H54 (cell line): ENCODE measurements at regions not wholly inside any gene's neighbourhood (a gene's known extent, or its start where the extent isn't known, plus 50 kb on each side); places are given as distances from the start of the nearest gene placed in this dataset.

ENCODE experiments used
- DNase-seq: peaks from one replicate; pipeline ENCODE4 v3.0.0; 2011; ENCODE audit warnings: low spot score, mixed read lengths; ENCODE audit not compliant: insufficient read length
- FAIRE-seq: peaks from 3 replicates; lab custom pipeline; 2011; peaks lifted over from hg19 to GRCh38; lab: Jason Lieb, UNC
- POLR2A ChIP-seq: IDR thresholded peaks from 2 replicates; pipeline ENCODE4 v1.6.1; 2011; ENCODE audit warnings: low read depth, mild to moderate bottlenecking, low read length

DNA sequence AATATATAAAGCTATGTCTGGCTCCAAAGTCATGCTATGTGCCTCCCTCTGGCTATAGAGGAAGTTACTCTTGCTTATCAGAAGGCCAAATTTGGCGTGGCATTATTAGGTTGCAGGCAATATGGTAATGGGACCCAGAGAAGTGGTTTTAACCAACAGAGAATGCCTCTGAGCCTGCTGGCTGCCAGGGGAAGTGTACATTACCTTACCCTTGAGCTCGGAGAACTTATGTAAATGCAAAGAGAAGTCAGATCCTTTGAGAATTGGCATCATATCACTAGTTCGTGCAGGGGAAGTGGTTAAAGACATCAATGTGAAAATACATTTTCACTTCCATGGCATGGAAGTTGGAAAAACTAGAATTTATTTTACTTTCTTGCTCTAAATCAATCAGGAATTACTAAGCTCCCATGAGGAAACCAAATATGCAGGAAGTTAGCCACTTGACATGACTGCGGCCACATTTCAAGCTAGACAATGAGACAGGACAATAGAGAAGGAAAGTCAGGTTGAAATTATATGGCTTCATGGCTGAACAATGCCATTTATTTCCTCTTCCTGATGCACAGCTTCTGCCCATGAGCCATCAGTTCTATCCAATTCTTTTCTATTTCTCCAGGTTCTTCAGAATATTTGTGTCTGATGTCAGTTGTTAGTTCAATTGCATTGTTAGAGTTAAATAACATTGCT, 134.0 kb upstream of the PHACTR1 start:
- DNase-seq: no peak
- FAIRE-seq: no peak
- no peak for TF ChIP-seq POLR2A

DNA sequence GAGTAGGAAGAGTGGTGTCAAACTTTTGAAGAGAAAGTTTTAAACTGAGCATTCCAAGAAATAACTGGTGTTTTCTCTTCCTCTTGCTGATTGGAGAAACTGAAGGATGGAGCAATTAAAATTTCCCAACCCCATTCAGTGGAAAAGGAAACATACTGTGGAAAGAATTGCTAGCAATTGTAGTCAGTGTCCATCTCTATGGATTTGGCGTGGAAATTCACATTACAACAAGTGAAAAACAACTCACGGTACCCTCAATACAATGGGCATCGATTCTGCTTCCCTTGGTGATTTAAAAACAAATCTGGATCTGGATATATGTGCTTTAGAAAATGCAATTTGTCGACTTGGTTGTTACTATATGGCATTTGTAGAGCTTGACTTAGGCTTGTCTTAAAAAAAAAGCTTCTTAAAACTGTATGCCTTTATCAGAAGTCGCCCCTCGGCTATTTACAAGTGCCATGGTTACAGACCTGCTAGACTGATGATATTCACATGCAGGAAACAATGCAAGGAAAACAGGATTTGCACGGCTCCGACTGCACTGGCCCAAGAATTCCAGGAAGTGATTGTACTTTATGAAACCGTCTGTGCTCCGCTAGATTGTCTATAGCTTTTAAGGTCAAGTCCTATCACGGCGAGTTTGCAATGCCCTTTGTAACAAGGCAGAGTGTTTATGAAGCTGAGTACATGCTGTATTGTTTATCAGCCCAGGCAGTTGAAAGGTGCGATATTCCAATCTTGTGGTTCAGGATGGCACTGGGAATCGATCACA, 131.7 kb upstream of the PHACTR1 start:
- no peak for DNase-seq
- peak; percentile 41 for FAIRE-seq
- no peak for TF ChIP-seq POLR2A

DNA sequence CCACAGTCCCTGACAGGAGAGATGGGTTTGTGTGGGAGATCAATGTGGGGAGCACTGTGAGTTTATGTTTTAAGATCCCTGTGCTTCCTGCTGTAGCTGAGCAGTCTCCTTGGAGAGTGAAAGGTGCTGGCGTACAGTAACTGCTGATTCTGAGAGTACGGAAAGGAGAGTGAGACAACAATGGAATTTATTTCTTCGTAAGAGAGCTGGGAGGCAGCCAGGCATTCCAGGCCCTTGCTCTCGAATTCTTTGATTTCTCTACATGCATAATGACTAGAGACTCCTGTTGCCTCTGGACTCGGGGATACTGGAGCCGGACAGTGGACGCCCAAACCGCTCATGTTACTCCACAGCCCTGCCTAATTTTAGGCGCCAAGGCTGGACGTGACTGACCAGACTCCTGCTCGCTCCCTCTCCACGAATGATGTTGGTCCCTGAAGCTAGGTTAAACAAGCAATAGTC, 131.0 kb upstream of the PHACTR1 start:
- no peak for DNase-seq
- peak; percentile 38 for FAIRE-seq
- TF ChIP-seq POLR2A: no peak

DNA sequence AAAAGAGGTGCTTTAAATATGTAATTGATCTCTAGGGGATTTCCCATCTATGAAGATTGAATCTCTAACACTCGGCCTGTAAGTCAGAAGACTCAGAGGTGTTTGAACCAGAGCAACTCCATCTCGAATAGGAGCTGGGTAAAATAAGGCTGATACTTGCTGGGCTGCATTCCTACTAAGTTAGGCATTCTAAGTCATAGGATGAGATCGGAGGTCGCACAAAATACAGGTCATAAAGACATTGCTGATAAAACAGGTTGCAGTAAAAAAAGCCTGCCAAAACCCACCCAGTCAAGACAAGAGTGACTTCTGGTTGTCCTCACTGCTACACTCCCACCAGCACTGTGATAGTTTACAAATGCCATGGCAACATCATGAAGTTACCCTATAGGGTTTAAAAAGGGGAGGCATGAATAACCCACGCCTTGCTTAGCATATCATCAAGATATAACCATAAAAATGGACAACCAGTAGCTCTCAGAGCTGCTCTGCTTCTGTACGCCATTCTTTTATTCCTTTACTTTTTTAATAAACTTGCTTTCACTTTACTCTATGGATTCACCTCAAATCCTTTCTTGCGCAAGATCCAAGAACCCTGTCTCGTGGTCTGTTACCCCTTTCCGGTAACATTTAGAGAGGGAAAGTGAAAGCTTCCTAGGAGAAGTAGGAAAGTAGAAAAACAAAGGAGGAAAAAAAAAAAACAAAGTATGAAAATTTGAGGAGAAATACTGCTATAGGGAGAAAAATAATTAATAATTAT, 129.7 kb upstream of the PHACTR1 start:
- FAIRE-seq: no peak
- TF ChIP-seq POLR2A: no peak
- no peak for DNase-seq

DNA sequence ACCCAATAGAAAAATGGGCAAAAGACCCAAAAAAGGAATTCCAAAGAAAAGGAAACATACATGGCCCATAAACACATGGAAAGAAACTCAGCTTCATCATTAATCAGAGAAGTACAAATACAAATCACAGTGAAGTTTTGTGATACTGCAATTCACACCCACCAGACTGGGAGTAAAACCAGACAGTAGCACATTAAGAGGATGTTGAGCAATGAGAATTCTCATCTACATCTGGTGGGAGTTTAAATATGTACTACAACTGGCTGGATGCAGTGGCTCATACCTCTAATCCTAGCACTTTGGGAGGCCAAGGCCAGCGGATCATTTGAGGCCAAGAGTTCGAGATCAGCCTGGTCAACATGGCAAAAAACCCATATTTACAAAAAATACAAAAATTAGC, 125.7 kb upstream of the PHACTR1 start:
- DNase-seq (no peak), FAIRE-seq (no peak)
- no peak for TF ChIP-seq POLR2A

DNA sequence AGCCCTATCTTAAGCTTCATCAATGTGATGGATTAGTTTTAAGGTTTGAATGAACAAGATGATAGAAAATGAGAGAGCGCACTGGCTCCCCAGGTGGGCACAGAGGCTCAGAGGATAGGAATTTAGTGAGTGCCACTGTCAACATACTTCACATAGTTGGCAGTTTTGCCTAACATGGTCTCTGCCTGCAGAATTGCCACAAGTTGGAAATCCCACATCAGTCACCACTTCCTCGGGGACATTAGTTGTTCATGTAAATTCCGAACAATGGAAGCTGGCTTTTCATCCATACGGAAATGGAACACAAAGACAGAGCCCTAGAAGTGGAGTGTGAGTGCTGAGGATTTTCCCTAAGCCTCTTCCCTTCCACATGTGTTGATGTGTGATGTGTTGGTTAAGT, 123.9 kb upstream of the PHACTR1 start:
- no peak for TF ChIP-seq POLR2A
- FAIRE-seq (peak; percentile 97), DNase-seq (peak; percentile 24)

DNA sequence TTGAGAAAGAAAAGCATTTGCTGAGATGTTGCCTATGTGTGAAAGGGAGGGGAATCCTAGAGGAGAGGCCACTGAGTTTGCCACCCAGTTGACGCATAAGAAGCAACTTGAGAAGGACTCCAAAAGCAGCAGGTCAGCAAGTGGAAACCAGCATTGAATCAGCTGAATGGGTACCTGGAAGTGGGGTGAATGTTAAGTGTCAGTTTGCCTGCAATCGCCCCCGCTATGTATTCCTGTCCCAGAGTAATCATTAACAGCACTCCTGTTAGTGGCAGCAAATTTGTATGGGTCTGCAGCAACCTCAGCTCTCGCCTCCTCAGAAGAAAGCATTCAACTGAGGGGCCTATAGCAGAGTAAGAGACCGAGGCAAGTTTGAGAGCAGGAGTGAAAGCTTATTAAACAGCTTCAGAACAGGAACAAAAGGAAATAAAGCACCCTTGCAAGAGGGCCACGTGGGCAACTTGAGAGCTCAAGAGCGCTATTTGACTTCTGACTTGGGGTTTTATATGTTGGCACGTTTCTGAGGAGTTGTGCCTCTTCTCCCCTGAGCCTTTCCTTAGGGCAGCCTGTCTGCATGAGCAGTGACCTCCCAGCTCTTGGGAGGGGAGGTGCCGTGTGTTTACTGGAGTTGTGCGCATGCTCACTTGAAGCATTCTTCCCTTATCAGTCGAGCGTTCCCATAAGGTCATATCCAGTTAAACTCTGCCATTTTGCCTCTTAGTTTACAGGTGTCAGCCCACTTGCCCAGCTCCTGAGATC, 122.6 kb upstream of the PHACTR1 start:
- FAIRE-seq (no peak), DNase-seq (no peak)
- no peak for TF ChIP-seq POLR2A

DNA sequence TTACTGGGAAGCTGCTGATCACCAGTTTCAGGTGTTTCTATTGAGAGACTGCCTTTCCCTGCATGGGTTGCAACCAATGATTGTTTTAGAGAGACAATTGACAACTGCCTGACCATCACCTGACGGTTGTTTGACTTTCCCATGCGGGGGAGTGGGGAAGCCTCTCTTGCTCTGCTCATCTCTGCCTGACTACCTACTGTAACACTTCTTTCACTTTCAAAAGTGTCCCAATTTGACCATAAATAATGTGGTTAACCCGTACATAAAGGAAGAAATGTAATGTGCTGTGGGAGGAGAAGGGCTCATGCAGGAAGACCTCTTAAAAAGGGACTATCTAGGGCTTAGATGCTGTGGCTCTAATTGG, 122.1 kb upstream of the PHACTR1 start:
- FAIRE-seq (no peak), DNase-seq (no peak)
- TF ChIP-seq POLR2A: no peak

DNA sequence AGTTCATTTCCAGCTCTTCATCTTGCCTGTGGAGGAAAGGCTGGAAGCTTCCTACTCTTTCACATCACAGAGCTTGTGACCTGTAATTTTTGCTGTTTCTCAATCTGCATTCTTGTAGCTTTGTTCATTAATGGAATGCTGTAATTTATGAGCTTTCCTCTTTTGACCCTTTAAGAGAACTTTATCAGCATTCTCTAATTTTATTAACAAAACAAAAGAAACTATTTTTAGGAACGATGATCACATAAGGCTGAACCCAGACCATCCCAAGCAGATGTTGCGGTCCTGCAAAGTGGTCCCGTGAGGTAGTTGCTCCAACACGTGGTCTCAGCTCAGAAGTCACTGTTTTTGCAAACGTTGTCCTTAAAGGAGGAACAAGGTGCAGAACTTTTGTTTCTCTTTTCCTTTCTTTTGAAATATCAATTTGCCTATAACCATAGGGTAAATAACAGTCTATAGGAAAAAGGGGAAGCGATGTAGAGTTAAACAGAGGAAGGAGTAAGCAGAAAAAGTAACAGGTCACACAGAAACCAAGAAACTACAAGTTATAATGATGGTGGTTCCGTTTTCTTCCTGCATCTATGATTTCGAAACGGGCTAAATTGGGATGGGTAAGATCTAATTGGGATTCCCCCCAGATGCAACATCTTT, 121.3 kb upstream of the PHACTR1 start:
- DNase-seq: no peak
- no peak for TF ChIP-seq POLR2A
- FAIRE-seq: no peak

DNA sequence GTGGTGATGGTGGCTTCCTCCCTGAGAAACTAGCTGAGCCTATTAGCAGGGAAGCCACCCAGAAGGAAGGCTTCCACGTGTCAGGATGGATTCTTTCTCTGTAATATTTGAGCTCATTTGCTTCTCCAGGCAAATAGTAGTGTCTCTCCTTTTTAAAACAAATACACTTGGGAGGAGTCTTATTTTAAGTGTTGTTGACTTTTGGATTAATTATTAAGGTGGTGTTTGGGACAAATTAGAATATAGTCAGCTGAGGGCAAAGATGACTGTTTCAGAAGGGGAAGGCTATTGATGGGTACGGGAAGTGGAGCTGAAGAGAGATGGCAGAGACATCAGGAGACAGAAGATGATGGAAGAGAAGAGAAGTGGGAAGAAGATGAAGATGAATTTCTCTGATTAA, 119.8 kb upstream of the PHACTR1 start:
- no peak for DNase-seq
- no peak for FAIRE-seq
- no peak for TF ChIP-seq POLR2A

DNA sequence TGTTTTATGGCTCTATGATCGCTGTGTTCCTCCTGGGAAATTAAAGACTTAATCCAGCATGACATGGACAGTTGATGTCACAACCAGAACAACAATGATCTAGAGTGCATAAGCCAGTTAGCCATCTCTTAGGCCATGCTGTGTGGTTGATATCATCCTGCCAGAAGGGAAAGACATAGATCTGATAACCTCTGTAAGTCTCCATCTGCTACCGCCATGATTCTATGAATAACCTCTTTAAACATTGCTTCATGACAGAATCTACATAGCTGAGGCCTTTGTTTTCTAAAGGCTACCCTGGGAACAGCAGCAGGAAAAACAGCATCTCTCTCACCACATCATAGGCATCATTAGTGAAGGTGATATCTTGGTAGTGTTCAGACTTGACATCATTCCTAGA, 117.6 kb upstream of the PHACTR1 start:
- DNase-seq: no peak
- FAIRE-seq: no peak
- TF ChIP-seq POLR2A: no peak

DNA sequence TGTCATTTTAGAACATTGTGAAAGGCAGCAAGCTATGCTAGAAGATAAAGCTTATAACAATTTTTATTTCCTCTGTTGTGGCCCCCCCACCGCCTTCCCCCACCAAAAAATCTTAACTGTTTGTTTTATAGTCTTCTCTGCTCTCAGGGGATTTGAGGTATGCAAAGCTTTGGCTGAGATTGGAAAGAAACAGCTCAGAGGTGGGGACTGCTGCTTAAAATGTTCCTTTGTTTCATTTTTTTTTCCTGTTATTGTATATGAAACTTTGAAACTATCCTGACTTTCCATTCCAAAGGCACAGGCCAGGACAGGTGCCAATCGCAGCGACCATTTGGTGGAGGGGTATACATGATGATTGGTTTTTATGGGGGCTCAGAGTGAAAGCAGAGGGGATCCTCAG, 114.7 kb upstream of the PHACTR1 start:
- DNase-seq (no peak), FAIRE-seq (no peak)
- TF ChIP-seq POLR2A: no peak

DNA sequence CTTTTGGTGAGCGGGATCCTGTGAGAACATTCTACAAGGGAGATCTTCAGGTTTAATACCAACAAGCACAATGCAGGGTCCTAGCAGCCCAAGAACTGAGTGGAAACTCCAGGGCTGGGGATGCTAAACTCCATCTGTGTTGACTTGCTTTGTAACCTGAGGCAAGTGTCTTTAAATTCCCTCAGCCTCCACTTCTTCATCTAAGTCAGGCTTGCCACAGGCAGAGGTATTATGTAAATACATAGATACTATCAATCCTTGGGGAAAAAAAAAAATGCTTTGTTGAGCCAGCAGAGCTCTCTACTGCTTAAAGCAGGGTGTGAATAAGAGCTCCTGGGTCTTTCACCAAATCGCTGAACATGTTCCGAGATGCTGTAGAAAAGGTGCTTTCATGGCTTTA, 114.2 kb upstream of the PHACTR1 start:
- no peak for DNase-seq
- TF ChIP-seq POLR2A: no peak
- FAIRE-seq: no peak
